T-helper 1 cell treated with Interleukin-12 subunit alpha and Interleukin-12 subunit beta and Interleukin-4 antibody, amounts not matched to agents 30 ng/mL and 1 ng/mL, for 36 hours (primary cell): ENCODE measurements at regions not wholly inside any gene's neighbourhood (a gene's known extent, or its start where the extent isn't known, plus 50 kb on each side); places are given as distances from the start of the nearest gene placed in this dataset.
"Not testable (repeated sequence)": the region's sequence is repeated elsewhere in the genome, so short reads cannot be mapped to it uniquely, and the experiment has no call there.

Experiments used
- intact Hi-C: fragments of 100-400 bp; cut with micrococcal nuclease; formaldehyde crosslinking; loops from one replicate; pipeline ENCODE4 v1.15.1; 2024

DNA sequence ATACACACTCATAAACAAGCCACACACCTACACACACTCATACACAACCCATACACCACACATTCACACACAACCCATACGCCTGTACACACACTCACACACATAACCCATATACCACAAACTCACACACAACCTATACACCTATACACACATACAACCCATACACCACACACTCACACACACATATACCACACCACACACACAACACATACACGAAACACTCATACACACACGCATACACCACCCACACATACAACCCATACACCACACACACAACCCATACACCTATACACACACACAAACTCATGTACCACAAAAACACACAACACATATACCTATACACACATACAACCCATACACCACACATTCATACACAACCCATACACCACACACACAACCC, 164.3 kb downstream of the TMEM121 start:
- intact Hi-C loops, result no loop called here

DNA sequence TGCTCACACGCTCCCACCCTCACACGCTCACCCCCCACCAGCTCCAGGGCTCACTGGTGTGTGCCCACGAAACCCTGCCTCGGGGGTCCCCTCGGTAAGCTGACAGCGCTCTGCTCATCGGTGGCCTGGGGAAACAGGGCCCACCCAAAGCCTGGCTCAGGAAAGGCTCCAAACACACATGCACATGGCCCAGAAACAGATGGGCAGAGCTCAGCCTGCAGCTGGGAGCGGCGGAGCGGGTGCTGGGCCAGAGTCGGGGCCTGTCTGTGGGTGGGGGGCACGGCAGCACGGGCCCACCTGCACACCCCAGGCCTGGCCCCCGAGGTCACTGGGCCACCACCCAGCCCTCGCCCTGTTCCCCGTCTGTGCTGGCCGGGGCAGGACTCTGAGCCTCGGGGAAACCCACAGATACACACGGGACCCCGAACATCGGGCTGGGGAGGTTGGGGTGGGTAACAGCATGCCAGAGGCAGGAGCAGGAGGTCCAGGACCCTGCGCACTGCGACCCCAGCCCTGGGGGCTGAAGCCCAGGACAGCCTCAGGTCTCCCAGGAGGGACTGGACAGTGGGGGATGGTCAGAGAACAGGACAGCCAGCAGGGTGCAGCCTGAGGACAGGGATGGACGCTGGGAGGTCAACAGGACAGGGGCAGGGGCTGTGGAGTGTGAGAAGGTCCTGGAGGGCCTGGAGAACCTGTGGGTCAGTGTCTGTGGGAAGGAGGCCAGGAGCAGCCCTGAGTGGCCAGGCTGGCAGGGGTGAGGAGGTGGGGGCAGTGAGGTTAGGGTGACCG, 165.1 kb downstream of the TMEM121 start:
- intact Hi-C loops, result not testable (repeated sequence)

DNA sequence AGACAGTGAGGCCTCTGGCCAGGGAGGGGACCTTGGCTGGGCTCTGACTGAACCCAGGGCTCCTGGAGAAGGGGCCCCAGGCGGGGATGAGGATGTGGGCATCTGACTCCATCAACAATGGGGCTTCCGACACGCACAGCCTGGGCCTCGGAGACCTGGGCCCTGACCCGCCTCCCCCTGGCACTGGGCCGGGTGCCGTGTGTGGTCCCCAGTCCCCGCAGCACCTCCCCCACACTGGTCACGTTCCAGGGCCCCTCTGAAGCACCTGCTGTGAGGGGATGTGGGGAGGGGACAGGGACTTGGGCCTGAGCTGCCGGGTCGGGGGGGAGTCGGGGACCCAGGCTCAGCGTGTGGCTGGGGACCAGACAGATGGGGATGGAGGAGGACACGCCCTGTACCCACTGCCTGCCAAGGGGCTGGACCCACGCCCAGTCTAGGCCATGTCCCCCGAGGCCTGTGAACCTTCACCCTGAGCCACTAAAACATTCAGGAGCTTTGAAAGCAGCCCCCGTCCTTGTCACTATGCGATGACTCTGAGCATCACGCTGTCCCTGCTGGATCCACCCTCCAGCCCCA, 165.8 kb downstream of the TMEM121 start:
- intact Hi-C loops, result not testable (repeated sequence)

DNA sequence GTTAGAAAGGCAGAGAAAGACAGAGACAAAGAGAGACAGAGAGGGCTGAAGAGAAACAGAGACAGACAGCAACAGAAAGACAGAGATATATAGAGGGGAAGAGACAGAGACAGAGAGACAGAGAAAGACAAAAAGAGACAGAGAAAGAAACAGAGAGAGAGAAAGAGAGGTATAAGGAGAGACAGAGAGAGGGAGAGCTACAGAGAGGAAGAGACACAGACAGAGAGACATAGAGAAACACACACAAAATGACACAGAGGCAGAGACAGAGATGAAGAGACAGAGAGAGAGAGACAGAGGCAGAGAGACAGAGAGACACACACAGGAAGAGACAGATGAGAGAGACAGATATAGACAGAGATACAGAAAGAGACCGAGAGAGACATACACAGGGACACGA, 168.6 kb downstream of the TMEM121 start:
- intact Hi-C loops, result no loop called here

DNA sequence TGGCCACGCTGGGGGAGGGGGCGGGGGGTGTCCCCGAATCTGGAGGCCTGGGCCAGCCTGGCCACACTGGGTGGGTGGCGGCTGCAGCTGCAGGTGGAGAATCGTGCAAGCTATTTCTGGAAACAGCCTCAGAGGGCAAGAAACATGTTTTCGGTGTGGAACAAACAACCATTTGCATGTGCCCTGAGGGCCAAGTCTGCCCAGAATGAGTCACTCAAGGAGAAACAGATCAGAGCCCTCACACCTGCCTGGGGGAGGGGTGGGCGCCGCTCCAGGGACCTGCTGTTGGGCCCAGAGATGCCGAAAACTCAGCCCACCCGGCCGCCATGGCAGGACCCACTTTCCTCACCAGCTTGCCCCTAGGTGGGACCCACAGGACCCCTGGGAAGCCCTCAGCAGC, 170.0 kb downstream of the TMEM121 start:
- intact Hi-C loops, result not testable (repeated sequence)

DNA sequence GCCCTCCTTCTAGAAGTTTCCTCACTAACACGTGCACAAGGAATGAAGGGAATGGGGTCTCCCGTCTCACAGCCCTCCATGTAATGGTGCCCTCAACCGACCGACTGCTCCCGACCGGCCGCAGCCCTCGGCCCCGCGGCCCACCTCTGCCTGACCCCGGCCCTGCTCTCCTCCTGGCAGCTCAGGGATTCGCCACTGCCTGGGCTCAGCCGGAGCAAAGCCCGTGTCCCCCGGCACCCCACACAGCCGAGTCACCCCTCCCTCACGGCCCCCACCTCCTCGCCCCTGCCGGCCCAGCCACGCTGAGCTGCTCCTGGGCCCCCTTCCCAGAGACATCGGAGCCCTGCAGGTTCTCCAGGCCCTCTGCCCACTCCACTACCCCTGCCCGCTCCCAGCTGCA, 171.0 kb downstream of the TMEM121 start:
- intact Hi-C loops, result not testable (repeated sequence)

DNA sequence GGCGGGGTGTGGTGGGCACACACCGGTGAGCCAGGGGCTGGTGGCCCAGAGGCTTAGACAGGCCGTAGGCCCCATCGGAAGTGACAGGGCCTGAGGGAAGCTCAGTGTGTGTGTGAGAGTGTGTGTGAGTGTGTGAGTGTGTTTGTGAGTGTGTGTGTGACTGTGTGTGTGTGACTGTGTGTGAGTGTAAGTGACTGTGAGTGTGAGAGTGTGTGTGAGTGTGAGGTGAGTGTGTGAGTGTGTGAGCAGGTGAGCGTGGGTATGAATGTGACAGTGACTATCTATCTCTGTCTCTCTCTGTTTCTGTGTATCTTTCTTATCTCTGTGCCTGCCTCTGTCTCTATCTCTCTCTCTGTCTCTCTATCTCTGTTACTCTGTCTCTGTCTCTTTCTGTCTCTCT, 171.6 kb downstream of the TMEM121 start:
- intact Hi-C loops, result not testable (repeated sequence)

DNA sequence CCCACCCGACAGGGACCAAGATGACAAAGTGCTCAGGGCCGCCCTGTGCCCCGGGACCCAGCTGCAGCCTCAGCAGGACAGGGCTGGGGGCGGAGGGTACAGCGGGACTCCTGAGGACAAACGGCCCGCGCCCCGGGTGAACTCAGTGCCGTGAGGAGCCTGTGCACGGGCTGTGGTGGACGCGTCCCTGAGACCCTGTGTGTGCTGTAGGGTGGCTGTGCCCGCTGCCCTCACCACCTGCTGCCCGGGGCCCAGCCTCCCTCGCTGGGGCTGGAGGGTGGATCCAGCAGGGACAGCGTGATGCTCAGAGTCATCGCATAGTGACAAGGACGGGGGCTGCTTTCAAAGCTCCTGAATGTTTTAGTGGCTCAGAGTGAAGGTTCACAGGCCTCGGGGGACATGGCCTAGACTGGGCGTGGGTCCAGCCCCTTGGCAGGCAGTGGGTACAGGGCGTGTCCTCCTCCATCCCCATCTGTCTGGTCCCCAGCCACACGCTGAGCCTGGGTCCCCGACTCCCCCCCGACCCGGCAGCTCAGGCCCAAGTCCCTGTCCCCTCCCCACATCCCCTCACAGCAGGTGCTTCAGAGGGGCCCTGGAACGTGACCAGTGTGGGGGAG, 172.7 kb downstream of the TMEM121 start:
- intact Hi-C loops, result not testable (repeated sequence)

DNA sequence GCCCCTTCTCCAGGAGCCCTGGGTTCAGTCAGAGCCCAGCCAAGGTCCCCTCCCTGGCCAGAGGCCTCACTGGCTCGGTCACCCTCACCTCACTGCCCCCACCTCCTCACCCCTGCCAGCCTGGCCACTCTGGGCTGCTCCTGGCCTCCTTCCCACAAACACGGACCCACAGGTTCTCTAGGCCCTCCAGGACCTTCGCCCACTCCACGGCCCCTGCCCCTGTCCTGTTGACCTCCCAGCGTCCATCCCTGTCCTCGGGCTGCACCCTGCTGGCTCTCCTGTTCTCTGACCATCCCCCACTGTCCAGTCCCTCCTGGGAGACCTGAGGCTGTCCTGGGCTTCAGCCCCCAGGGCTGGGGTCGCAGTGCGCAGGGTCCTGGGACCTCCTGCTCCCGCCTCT, 173.3 kb downstream of the TMEM121 start:
- intact Hi-C loops, result not testable (repeated sequence)

DNA sequence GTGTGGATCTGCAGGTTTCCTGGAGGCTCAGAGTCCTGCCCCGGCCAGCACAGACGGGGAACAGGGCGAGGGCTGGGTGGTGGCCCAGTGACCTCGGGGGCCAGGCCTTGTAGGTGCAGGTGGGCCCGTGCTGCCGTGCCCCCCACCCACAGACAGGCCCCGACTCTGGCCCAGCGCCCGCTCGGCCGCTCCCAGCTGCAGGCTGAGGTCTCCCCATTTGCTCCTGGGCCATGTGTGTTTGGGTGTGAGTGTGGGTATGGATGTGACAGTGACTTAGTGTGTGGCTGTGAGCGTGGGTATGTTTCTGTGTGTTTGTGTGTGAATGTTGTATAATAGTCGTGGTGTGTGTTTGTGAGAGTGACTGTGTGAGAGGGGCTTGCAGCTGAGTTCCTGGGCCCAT, 173.8 kb downstream of the TMEM121 start:
- intact Hi-C loops, result not testable (repeated sequence)

DNA sequence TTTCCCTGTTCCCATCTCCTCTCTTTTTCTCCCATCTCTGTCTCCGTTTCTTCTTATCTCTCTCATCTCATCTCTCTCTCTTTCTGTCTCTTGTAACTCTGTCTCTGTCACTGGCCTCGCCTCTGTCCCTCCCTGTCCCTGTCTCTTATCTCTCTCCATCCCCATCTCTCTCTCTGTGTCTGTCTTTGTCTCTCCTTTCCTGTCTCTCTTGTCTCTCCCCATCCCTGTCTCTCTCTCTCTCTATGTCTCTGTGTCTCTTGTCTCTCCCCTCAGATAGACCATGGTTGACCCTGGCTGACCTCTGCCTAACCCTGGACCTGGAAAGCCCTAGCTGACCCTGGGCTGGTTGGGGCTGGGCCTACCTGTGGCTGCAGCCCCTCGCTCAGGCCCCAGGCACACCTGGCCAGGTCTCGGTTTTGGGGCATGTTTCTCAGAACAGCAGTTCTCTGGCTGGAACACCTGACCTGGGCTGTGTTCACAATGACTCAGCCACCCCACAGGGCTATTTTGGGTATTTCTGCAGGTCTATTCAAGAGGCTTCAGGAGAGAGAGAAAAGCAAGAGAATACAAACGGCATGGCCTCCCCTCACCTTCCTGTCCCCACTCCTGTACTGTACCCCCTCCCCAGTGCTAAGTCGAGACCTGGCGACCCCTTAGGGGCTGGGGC, 174.4 kb downstream of the TMEM121 start:
- intact Hi-C loops, result no loop called here

DNA sequence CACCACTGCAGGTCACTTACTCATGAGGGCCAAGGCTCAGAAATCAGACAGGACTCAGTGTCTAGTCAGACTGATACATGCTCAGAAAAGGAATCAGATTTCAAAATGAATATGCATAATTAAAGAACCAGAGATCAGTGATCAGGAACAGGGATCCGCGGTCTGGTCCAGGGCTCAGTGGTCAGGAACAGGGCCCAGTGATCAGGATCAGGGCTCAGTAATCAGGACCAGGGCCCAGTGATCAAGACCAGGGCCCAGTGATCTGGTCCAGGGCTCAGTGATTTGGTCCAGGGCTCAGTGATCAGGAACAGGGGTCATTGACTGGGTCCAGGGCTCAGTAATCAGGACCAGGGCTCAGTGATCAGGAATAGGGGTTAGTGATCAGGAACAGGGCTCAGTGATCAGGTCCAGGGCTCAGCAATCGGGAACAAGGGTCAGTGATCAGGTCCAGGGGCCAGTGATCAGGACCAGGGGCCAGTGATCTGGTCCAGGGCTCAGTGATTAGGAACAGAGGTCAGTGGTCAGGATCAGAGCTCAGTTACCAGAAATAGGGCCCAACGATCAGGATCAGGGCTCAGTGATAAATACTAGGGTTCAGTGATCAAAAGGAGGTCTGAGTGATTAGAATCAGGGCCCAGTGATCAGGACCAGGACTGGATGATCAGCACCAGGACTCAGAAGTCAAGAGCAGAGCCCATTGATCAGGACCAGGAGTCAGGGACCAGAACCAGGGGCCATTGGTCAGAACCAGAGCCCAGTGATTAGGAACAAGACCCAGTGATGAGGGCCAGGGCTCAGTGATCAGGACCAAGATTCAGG, 175.3 kb downstream of the TMEM121 start:
- intact Hi-C loops, result no loop called here

DNA sequence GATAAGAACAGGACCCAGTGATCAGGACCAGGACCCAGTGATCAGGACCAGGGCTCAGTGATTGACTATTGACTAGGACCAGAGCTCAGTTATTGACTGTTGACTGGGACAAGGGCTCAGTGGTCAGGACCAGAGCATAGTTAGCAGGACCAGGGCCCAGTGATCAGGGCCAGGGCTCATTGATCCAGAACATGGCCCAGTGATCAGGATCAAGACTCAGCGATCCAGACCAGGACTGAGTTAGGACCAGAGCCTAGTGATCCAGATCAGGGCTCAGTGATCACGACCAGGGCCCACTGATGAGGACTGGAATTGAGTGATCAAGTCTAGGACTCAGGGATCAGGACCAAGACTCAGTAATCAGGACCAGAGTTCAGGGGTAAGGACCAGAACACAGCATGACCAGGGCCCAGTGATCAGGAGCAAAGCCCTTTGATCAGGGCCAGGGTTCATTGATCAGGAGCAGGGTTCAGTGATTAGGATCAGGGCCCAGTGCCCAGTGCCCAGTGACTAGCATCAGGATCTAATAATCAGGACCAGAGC, 176.0 kb downstream of the TMEM121 start:
- intact Hi-C loops, result no loop called here

DNA sequence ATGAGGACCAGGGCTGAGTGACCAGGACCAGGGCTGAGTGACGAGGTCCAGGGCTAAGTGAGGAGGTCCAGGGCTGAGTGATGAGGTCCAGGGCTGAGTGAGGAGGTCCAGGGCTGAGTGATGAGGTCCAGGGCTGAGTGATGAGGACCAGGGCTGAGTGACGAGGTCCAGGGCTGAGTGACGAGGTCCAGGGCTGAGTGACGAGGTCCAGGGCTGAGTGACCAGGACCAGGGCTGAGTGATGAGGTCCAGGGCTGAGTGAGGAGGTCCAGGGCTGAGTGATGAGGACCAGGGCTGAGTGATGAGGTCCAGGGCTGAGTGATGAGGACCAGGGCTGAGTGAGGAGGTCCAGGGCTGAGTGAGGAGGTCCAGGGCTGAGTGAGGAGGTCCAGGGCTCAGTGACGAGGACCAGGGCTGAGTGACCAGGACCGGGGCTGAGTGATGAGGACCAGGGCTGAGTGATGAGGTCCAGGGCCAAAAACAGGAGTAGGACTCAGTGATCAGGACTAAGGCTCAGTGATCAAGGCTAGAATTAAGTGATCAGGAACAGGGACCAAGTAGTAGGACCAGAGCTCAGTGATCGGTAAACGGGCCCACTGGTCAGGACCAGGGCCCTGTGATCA, 176.8 kb downstream of the TMEM121 start:
- intact Hi-C loops, result not testable (repeated sequence)

DNA sequence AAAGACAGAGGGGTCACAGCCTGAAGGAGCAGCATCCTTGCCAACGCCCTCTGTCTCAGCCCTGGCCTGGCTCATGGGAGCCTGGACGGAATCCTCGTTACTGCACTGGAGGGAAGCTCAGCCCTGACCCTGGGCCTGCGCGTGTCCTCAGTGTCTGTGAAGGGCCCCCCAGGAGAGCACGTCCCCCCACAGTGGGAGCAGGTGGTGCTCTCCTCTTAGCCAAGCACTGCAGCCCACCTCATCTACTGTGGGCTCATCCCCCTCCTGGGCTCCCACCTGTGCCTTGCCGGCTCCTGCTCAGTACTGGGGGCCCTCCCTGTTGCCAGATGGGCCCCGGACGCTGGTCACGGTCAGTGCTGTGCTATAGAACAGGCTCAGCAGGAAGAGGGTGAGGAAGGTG, 177.7 kb downstream of the TMEM121 start:
- intact Hi-C loops, result not testable (repeated sequence)

DNA sequence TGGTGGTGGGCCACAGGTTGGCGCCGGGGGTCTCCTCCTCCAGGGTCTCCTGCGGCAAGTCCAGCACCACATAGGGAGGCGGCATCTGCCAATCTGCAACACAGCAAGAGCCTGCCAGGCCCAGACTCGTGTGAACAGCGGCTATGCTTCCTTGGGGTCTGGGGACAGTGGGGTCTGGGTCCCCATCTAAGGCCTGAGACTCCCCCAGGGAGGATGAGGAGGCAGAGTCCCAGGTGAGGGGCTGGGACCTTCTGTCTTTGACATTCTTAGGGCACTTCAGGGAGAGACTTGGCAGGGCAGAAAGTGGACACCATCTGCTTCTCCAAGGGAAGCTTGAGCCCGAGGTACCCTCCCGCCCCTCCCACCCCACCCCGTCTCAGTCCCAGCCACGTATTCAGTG, 178.1 kb downstream of the TMEM121 start:
- intact Hi-C loops, result not testable (repeated sequence)

DNA sequence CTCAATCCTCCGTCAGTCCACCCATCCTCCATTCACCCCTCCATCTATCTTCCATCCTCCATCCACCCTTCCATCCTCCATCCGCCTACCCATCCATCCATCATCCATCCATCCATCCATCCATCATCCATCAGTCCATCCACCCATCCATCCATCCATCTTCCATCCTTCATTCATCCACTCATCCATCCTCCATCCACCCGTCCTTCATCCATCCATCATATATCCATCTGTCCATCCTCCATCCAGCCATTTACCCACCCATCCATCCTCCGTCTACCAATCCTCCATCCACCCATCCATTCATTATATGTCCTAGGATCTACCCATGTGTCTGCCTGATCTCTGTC, 179.1 kb downstream of the TMEM121 start:
- intact Hi-C loops, result not testable (repeated sequence)

DNA sequence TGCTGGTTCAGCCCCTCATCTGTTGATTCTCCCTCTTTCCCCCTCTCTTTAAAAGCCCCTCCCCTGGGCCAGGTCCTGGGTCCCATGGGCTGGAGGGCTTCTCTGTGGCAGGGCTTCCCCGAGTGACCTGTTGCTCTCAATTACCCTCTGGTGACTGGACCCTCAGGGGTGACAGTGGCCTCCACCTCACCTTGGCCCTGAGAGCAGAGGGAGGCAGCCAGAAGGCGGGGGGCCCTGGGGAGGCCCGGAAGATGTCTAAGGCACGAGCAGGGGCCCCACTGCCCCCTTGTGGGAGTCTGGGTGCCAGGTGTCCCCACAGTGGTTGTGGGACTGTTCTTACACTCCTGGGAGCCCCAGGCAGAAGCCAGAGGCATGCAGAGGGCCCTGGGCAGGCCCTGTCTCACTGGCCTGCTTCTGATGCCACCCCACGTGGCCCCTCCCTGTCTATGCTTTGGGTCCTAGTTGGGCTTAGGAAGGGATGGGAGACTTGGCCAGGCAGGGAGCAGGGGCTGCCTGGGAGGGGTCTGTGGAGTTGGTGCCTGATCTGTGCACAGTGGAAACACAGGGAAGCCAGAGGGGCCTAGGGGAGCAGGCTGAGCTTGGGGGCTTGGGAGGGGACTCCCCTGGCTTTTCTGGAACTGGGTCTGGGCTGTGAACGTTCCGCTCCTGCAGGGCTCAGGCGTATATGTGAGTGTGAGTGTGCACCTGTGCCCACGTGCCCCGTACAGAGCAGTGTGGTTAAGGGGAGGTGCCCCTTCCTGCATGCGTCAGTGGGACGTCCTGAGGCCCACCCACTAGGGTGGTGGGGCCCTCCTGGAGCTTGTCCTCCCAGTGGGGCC, 179.7 kb downstream of the TMEM121 start:
- intact Hi-C loops, result not testable (repeated sequence)

DNA sequence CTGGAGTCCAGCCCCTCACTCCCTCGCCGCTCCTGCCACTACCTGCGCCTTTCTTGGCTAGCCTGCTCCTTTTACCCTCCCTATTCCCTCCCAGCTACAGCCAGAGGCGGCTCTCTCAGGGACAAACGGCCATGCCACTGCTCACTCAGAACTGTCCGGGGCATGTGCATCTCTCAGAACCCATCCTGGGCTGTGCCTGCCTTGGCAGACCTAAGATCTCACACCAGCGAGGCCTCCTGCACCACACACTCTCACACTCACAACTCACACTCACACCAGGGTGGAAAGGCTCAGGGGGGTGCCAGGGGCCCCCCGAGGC, 180.3 kb downstream of the TMEM121 start:
- intact Hi-C loops, result not testable (repeated sequence)

DNA sequence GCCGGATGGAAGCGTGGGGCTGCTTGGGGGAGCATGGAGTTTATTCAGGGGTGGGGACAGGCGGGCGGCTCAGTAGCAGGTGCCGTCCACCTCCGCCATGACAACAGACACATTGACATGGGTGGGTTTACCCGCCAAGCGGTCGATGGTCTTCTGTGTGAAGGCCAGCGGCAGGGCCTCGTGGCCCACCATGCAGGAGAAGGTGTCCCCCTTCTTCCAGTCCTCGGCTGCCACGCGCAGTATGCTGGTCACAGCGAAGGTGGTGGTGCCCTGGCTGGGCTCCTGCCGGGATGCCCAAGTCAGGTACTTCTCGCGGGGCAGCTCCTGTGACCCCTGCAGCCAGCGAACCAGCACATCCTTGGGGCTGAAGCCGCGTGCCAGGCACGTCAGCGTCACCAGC, 180.7 kb downstream of the TMEM121 start:
- intact Hi-C loops, result not testable (repeated sequence)
